HG02938 (cell line): ENCODE measurements at regions not wholly inside any gene's neighbourhood (a gene's known extent, or its start where the extent isn't known, plus 50 kb on each side); places are given as distances from the start of the nearest gene placed in this dataset.
A peak's percentile ranks its signal among the peaks of the same experiment; 100 is the strongest.

Source experiments
- ATAC-seq: cut with Tn5 transposase; IDR thresholded peaks from one replicate; pipeline ENCODE4 v1.9.1; 2021; ENCODE audit warnings: mild to moderate bottlenecking, moderate library complexity; ENCODE audit not compliant: unreplicated experiment

GRCh38 chr14:53330441-53330840, 177.3 kb upstream of the DDHD1 start:
- no peak for ATAC-seq

DNA sequence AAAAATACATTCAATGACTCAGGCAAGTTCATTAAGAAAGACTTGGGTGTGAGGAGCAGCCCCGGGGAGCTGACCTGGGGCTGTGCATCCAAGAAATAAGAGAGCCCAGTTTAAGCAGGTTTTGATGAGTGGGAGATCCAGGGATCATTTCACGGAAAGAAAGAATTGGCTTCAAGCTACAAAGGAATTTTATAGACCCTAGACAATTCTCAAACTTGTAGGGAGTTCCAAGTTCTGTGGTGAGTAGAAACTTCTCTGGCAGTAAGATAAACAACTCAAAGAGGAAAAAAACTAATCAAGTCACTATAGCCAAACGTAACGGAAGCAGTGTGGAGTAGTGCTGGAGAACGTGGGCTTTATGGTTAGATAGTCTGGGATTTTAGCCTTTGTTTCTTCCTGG, 175.7 kb upstream of the DDHD1 start:
- ATAC-seq: no peak

DNA sequence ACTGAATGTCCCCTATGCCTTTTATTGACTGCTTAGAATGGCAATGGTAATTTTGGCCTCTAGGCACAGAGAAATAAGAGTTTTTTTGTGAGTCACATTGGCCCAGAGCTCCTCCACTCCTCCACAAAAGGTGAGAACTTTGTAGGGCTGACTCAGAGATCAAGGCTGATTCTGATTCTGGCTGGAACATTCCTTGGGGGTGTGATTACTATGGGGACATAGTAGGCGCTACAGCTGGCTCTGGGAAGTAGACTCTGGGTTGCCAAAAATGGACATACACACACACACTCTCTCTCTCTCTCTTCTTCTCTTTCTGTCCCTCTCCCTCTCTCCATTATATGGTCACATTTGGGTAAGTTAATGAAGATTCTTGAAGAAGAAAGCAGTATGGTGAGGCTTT, 174.6 kb upstream of the DDHD1 start:
- no peak for ATAC-seq

- ATAC-seq: no peak
Observed at GRCh38 chr14:53325176-53325806, 172.2 kb upstream of the DDHD1 start.

GRCh38 chr14:53316504-53316903, 163.4 kb upstream of the DDHD1 start:
- no peak for ATAC-seq

DNA sequence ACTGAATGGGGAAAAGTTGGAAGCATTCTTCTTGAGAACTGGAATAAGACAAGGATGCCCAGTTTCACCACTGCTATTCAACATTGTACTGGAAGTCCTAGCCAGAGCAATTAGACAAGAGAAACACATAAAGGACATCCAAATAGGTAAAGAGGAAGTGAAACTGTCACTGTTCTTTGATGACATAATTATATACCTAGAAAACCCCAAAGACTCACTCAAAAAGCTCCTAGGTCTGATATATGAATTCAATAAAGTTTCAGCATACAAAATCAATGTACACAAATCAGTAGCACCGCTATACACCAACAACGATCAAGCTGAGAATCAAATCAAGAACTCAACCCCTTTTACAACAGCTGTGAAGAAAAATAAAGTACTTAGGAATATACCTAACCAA, 157.3 kb upstream of the DDHD1 start:
- ATAC-seq: peak; percentile 86

DNA sequence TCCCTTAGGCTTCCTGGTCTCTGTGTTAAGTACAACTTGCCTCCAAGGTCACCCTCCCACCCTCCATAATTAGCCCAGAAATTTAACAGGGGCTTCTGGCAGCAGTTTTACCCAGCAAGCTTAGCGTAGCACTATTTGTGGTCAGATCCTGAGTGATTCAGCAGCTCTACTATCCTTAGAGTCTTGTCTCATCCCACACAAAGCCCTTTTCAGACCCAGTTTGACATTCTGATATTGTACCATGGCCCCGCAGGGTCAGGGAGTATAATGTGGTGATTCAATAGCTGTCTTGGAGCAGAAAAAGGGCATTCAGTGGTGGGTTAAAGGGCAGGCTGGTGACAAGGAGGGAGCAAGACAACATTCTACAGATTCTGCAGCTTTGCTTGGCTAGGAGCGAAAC, 153.8 kb upstream of the DDHD1 start:
- no peak for ATAC-seq

- no peak for ATAC-seq
Observed at GRCh38 chr14:53306267-53306721, 153.2 kb upstream of the DDHD1 start.

- ATAC-seq: no peak
Observed at GRCh38 chr14:53304726-53305381, 151.7 kb upstream of the DDHD1 start.

- no peak for ATAC-seq
Observed at GRCh38 chr14:53295985-53296582, 143.0 kb upstream of the DDHD1 start.

- no peak for ATAC-seq
Observed at GRCh38 chr14:53295372-53295771, 142.2 kb upstream of the DDHD1 start.

GRCh38 chr14:53286301-53286700, 133.2 kb upstream of the DDHD1 start:
- ATAC-seq: no peak

- ATAC-seq: no peak
Observed at GRCh38 chr14:53285821-53286220, 132.7 kb upstream of the DDHD1 start.

DNA sequence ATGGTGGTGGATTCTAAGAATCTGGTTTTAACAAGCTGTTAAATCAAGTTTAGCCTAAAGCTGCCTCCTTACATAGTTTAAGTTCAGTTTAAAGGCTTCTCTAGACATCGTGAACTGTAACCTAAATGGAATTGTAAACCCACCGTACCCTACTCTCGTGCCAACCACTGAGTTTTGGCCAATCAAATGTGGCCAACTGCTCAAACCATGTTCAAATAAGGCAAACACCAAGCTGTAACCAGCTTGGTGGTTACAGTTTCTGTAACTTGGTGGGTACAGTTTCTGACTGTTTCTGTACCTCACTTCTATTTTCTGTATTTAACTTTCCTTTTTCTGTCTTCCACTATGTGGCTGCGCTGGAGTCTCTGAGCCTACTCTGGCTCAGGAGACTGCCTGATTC, 131.9 kb upstream of the DDHD1 start:
- no peak for ATAC-seq

GRCh38 chr14:53278602-53279506, 125.7 kb upstream of the DDHD1 start:
- ATAC-seq: no peak

DNA sequence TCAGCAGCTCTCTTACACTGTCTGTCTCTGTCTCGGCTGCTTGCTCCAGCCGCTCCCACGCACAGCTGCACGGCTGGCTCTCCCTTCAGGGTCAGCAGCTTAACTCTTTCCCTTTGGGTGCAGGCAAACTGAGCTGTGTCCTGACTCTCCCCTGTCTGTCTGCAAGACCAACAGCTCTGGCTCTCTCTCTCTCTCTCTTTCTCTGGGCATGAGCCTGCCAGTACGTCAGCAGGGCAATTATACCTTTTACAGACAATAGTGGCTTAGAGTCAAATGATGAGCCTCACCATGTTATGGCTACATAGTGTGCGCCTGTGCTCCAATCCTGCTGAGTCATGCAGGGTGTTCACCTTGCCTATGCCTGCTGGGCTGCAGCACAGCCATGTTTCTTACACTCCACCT, 120.5 kb upstream of the DDHD1 start:
- no peak for ATAC-seq

DNA sequence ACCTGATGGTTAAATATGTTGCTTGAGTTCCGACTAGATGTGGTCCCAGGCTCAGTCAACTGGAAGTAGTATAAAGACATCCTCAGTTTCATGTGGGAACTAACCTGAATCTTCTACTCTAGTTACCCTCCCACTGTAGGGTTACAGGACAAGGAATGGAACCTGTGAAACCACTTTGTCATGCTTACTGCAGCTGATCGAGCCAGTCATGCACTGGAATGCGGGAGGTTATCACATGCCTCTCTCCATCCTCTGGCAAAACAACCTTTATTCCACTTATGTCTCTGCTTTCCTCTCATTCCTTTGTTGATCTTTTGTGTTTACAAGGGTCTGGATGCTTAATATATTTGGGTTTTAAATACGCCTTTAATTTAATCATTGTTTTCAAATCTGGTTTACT, 111.9 kb upstream of the DDHD1 start:
- no peak for ATAC-seq

DNA sequence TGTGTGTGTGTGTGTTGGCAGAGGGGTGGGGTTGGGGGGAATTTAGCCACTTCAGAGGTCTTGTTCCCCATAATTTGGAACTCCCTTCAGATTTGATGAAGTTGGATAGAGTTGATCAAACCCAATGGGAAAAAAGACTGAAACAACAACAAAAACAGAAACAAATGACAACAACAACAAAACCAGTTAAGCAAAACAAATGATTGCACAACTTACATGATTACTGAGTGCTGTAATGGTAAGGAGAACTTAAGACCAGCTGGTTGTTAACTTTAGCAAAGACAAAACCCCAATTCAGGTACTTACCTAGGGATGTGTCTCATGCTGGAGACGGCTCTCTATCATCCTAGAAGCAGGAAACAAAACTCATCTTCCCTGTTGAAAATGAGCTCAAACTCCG, 107.8 kb upstream of the DDHD1 start:
- ATAC-seq: no peak

DNA sequence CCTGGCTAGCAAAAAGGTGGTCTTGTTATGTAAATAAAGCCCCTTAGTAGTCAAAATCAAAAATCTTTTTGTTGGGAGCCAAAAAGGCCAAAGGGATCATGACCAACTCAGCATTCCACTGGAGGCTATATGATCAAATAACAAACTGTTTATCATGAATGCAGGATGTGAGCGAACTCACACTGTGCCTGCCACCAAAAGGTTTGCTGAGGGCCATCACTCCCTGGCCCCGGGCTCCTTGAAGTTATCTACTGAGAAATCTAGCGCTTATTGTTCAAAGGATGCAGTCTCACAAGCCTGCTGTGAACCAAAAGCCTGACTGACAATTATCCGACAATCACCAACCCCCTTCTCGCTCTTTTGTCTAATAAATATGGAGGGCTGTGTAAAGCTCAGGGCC, 107.2 kb upstream of the DDHD1 start:
- no peak for ATAC-seq

DNA sequence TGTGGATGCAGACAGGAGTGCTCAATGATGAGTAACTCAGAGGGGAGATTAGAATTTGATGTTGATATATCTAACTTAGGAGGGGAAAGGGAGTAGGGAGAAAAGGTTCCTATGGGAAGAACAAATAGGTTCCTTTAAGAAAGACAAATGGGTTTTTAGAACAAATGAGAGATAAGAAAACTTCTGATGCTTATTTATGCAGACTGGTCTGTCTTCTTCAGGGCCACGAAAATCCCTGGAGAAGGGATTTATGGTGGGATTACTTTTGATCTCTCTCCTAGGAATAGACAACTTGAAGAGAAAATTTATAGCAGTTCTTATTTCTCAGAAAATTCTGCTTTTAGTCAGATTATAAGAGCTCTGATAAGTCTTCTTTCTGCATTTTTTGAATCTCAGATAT, 99.0 kb upstream of the DDHD1 start:
- no peak for ATAC-seq

- ATAC-seq: no peak
Observed at GRCh38 chr14:53249059-53249458, 95.9 kb upstream of the DDHD1 start.
